Activated CD8-positive, alpha-beta memory T cell treated with anti-CD3 and anti-CD28 coated beads, Interleukin-2, amount 10 ng/mL, durations not matched to agents 7 days and 5 days (primary cell): ENCODE measurements at regions not wholly inside any gene's neighbourhood (a gene's known extent, or its start where the extent isn't known, plus 50 kb on each side); places are given as distances from the start of the nearest gene placed in this dataset.
"Not testable (repeated sequence)": the region's sequence is repeated elsewhere in the genome, so short reads cannot be mapped to it uniquely, and the experiment has no call there.

Source experiments
- ATAC-seq: fragments of 150-1000 bp; cut with Tn5 transposase; one replicate; pipeline ENCODE4 v1.10.0; 2021; ENCODE audit warnings: moderate library complexity
- CTCF ChIA-PET: fragments of 350-600 bp; sonication (Branson Sonifier 250); formaldehyde crosslinking; loops from one replicate; lab custom pipeline; 2021; ENCODE audit warnings: antibody characterized with exemption; lab: Charles Lee
- DNase-seq: peaks from one replicate; pipeline ENCODE4 v3.0.0-alpha.2; 2020
- H3K27ac Mint-ChIP-seq: one replicate; pipeline ENCODE4 v1.8.0; 2021; ENCODE audit warnings: mild to moderate bottlenecking, mixed read lengths
- H3K27me3 Mint-ChIP-seq: one replicate; pipeline ENCODE4 v1.8.0; 2021; ENCODE audit warnings: mixed read lengths
- H3K36me3 Mint-ChIP-seq: one replicate; pipeline ENCODE4 v1.8.0; 2021; ENCODE audit warnings: mild to moderate bottlenecking, mixed read lengths
- H3K4me1 Mint-ChIP-seq: one replicate; pipeline ENCODE4 v1.8.0; 2021; ENCODE audit warnings: mixed read lengths
- H3K4me3 Mint-ChIP-seq: one replicate; pipeline ENCODE4 v1.8.0; 2021; ENCODE audit warnings: mild to moderate bottlenecking, moderate library complexity, mixed read lengths
- H3K9me3 Mint-ChIP-seq: one replicate; pipeline ENCODE4 v1.8.0; 2022; ENCODE audit warnings: low read depth, mixed read lengths

DNA sequence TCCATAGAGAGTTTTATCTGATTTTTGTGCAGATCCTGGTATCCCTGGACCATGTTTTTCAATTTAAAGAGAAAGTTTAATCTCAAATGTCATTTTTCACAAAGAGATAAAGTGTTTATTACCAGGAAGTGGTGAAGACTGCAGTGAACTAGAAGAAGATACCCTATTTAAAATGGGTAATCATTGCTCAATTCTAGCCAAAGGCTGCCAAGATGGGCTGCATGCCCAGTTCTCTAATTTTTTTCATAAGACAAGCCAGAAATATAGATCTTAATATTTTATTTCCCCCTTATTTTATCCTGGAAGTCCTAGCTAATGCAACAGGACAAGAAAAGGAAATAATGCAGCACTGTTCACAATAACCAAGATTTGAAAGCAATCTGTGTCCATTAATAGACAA lies 343.5 kb downstream of the PCNX1 start:
- CTCF ChIA-PET: no interaction called here
- DNase-seq: no peak
- Mint-ChIP-seq H3K9me3 (peaks cover 23% of the 10 kb centered on the region), H3K36me3 (peaks cover 36% of the 10 kb centered on the region), H3K27ac (no peak overlapping the region), H3K27me3 (no peaks in the 10 kb centered on the region), H3K4me1 (peaks cover 34% of the 10 kb centered on the region), H3K4me3 (no peak overlapping the region)
- ATAC-seq: no peak

DNA sequence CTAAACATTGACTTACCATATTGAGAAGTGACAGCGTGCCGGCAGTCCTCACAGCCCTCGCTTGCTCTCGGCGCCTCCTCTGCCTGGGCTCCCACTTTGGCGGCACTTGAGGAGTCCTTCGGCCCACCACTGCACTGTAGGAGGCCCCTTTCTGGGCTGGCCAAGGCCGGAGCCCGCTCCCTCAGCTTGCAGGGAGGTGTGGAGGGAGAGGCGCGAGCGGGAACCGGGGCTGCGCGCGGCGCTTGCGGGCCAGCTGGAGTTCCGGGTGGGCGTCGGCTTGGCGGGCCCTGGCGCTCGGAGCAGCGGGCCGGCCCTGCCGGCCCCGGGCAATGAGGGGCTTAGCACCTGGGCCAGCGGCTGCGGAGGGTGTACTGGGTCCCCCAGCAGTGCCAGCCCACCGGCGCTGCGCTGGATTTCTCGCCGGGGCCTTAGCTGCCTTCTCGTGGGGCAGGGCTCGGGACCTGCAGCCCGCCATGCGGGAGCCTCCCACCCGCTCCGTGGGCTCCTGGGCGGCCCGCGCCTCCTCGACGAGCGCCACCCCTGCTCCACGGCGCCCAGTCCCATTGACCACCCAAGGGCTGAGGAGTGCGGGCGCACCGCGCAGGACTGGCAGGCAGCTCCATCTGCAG lies 346.9 kb downstream of the PCNX1 start:
- peak overlapping the region; percentile 54 for H3K4me3 Mint-ChIP-seq
- peaks cover 24% of the 10 kb centered on the region for H3K9me3 Mint-ChIP-seq
- CTCF ChIA-PET: interaction anchor here (1.3 kb wide), 1 partner anchor 14 kb away, joined by 3 read pairs; no protein-coding TSS in a partner anchor
- ATAC-seq, DNase-seq, H3K27me3 Mint-ChIP-seq: not testable (repeated sequence)
- H3K27ac Mint-ChIP-seq: peak overlapping the region; percentile 61
- peaks cover 12% of the 10 kb centered on the region for H3K4me1 Mint-ChIP-seq
- H3K36me3 Mint-ChIP-seq: peaks cover 24% of the 10 kb centered on the region

DNA sequence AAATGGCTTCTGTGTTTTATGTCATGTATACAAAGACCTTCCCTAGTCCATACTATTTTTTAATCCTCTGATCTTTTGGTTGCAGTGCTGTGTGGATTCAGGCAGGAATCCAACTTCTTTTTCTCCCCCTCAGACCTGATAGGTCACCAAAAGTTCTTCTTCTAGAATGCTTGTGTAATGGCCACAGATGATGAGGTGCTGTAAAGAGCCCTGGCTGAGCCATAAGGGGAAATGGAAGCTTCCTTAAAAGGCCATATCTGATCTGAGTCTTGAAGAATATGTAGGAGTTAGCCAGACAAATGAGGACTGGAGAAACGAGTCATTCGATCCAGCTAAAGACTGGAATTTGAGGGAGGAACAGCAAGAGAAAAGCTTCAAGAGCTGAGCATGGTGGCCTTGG lies 353.9 kb downstream of the PCNX1 start:
- H3K4me1 Mint-ChIP-seq: peaks cover 11% of the 10 kb centered on the region
- DNase-seq: no peak
- CTCF ChIA-PET: no interaction called here
- no peak overlapping the region for H3K27ac Mint-ChIP-seq
- H3K27me3 Mint-ChIP-seq: peaks cover 4% of the 10 kb centered on the region
- H3K4me3 Mint-ChIP-seq: no peak overlapping the region
- ATAC-seq: no peak
- H3K36me3 Mint-ChIP-seq: peaks cover 48% of the 10 kb centered on the region
- peaks cover 27% of the 10 kb centered on the region for H3K9me3 Mint-ChIP-seq

DNA sequence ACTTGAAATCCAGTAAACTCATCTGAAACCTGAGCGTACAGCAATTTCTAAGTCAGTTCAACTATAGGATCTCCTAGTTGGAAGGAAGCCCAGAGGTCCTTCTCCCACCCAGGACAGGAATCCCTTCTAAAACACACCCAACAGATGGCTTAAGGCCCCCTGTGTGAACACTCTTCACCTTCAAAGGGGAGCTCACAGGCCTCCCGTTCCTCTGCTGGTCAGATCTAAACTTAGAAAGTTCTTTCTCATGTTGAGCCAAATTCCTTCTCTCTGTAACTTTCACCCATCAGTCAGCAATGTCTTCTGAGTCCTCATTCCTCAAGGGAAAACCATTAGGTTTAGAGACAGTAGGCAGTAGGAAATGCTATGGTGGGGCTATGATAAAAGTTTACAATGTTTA lies 355.2 kb downstream of the PCNX1 start:
- ATAC-seq (no peak), DNase-seq (no peak)
- CTCF ChIA-PET: no interaction called here
- peaks cover 20% of the 10 kb centered on the region for H3K4me1 Mint-ChIP-seq
- H3K36me3 Mint-ChIP-seq: peaks cover 46% of the 10 kb centered on the region
- H3K27me3 Mint-ChIP-seq: peaks cover 4% of the 10 kb centered on the region
- no peak overlapping the region for H3K27ac Mint-ChIP-seq
- H3K4me3 Mint-ChIP-seq: no peak overlapping the region
- peaks cover 23% of the 10 kb centered on the region for H3K9me3 Mint-ChIP-seq

DNA sequence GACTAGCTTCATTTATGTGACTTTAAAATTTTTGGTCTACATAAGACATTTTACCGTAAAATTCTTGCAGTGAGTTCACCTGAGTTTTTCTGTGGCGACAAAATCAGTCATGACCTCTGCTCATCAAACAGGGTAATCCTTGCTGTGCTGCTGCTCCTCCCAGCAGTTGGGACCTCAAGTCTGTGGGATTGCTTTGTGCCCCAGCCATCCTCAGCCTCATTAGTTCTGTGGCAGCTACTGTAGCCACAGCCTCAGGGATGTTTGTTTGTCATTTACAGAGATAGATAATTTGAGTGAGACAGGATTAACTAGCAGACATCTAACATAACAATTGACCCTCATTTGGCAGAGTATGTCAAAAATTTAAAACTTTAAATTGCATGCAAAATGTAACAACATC lies 357.0 kb downstream of the PCNX1 start:
- H3K4me3 Mint-ChIP-seq: no peak overlapping the region
- CTCF ChIA-PET: interaction anchor here (0.6 to 1.1 kb wide), 2 partner anchors 64 to 162 kb away, joined by 3 read pairs; no protein-coding TSS in a partner anchor
- H3K27me3 Mint-ChIP-seq: peaks cover 4% of the 10 kb centered on the region
- ATAC-seq: no peak
- no peak for DNase-seq
- H3K4me1 Mint-ChIP-seq: peaks cover 31% of the 10 kb centered on the region
- peaks cover 50% of the 10 kb centered on the region for H3K36me3 Mint-ChIP-seq
- no peak overlapping the region for H3K27ac Mint-ChIP-seq
- peaks cover 22% of the 10 kb centered on the region for H3K9me3 Mint-ChIP-seq

DNA sequence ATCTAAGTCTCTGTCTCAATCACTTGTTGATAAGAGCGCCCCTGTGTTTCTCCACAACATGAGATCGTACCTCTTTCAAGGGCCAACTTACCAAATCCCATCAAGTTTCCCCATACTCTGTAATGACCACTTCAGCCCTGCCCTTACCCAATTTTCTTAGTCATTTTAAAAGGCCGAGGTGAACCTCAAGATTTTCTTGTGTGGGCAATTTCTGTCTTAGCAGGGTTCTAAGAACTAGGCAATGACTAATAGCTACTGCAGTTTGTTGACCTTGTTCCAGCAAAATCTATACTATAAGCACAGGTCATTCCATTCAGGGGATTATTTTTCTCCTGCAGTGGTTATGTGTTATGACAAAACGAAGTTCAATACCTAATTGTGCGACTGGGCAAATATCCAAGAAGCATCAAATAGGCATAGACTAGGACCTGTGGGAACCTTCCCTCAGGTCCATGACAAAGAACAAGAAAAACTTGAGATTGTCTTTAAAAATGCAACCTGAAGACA lies 359.8 kb downstream of the PCNX1 start:
- Mint-ChIP-seq H3K27me3 (peaks cover 4% of the 10 kb centered on the region), H3K36me3 (peaks cover 54% of the 10 kb centered on the region), H3K9me3 (peaks cover 14% of the 10 kb centered on the region), H3K27ac (peak overlapping the region; percentile 86), H3K4me3 (peak overlapping the region; percentile 62), H3K4me1 (peaks cover 45% of the 10 kb centered on the region)
- DNase-seq: peak; percentile 66
- CTCF ChIA-PET: interaction anchor here (0.6 to 1.4 kb wide), 3 partner anchors 56 to 181 kb away, joined by 3 read pairs; no protein-coding TSS in a partner anchor
- ATAC-seq: peak; percentile 86

DNA sequence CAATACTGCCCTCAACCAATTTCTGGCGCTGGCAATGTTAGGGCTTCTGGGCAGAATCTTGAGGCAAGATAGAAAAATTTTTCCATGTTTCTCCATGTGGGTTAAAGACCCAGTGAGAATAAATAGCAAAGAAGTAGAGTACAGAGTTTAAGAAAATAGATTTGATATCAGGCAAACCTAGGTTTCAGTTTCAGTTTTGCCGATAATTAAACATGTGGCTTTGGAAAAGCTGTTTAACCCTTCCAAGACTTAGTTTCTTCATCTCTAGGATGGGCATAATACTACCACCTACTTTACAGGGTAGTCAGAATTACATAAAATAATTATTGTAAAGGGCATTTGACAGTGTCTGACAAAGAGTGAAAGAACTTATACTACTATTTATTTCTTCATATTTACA lies 360.4 kb downstream of the PCNX1 start:
- Mint-ChIP-seq H3K36me3 (peaks cover 52% of the 10 kb centered on the region), H3K4me3 (peak overlapping the region; percentile 62), H3K27ac (peak overlapping the region; percentile 86), H3K27me3 (peaks cover 4% of the 10 kb centered on the region), H3K4me1 (peaks cover 45% of the 10 kb centered on the region), H3K9me3 (peaks cover 12% of the 10 kb centered on the region)
- DNase-seq (no peak), ATAC-seq (peak; percentile 28)
- CTCF ChIA-PET: interaction anchor here (0.7 to 1.4 kb wide), 2 partner anchors 55 to 66 kb away, joined by 3 read pairs; no protein-coding TSS in a partner anchor

DNA sequence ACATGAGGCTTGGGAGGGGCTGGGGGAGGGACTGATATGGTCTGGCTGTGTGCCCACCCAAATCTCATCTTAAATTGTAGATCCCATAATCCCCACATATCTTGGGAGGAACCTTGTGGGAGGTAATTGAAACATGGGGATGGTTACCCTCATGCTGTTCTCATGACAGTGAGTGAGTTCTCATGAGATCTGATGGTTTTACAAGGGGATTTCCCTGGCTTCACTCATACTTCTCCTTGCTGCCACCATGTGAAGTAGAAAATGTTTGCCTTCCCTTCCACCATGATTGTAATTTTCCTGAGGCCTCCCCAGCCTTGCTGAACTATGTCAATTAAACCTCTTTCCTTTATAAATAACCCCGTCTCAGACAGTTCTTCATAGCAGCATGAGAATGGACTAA lies 362.9 kb downstream of the PCNX1 start:
- no peak for ATAC-seq
- CTCF ChIA-PET: no interaction called here
- Mint-ChIP-seq H3K27ac (no peak overlapping the region), H3K4me1 (peaks cover 42% of the 10 kb centered on the region), H3K4me3 (no peak overlapping the region), H3K27me3 (peaks cover 1% of the 10 kb centered on the region), H3K36me3 (peaks cover 43% of the 10 kb centered on the region), H3K9me3 (peaks cover 9% of the 10 kb centered on the region)
- no peak for DNase-seq

DNA sequence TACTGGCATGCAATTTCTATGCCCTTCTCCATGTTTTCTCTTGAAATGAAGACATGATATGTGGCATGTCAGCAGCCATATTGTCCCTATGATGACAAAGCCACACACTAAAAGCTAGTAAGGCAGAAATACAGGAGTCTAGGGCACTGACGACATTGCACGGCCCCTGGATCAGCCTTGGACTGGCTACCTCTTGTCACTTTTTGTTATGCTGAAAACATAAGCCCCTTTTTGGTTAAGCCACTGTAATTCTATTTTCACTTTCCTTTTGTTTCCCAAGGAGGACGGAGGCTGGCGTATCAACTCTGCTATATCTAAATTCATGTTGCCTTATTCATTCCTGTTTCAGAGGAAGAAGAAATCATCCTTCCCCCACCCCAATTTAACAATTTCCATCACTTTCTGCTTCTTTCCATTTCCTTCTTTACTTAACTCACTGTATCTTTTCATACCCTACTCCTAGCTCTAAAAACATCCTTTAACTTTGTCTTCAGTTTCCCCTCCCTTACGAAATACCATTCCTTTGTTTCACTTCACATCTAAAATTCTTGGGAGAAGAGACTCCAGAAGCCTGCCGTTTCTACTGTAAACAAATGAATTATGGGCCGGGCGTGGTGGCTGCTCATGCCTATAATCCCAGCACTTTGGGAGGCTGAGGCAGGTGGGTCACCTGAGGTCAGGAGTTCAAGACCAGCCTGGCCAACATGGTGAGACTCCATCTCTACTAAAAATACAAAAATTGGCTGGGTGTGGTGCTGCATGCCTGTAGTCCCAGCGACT lies 364.1 kb downstream of the PCNX1 start:
- no peak for DNase-seq
- Mint-ChIP-seq H3K4me3 (no peak overlapping the region), H3K27ac (no peak overlapping the region), H3K4me1 (peaks cover 34% of the 10 kb centered on the region), H3K27me3 (no peaks in the 10 kb centered on the region), H3K9me3 (peaks cover 11% of the 10 kb centered on the region), H3K36me3 (peaks cover 38% of the 10 kb centered on the region)
- no peak for ATAC-seq
- CTCF ChIA-PET: interaction anchor here (0.7 to 1.2 kb wide), 2 partner anchors 9 to 11 kb away, joined by 3 read pairs; no protein-coding TSS in a partner anchor

DNA sequence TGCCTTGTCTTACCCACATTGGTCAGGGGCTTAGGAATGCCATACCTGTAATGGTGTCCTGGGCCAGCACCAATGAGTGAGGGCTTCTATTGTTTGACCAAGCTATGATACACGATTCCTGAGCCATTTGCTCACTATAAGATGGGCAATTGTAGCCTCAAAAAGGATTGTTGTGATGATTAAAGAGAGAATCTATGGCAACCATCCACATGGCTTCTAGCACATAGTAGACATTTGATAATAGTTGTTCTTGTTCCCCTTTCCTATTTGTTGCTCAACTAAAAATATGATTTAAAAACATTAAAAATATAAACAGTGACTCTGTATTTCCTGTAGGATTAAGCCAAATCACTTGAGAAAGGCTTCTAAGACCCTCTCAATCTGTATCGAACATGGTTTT lies 366.1 kb downstream of the PCNX1 start:
- DNase-seq (no peak), ATAC-seq (no peak)
- CTCF ChIA-PET: no interaction called here
- Mint-ChIP-seq H3K4me1 (peaks cover 19% of the 10 kb centered on the region), H3K9me3 (peaks cover 9% of the 10 kb centered on the region), H3K27me3 (no peaks in the 10 kb centered on the region), H3K4me3 (no peak overlapping the region), H3K27ac (no peak overlapping the region), H3K36me3 (peaks cover 35% of the 10 kb centered on the region)

DNA sequence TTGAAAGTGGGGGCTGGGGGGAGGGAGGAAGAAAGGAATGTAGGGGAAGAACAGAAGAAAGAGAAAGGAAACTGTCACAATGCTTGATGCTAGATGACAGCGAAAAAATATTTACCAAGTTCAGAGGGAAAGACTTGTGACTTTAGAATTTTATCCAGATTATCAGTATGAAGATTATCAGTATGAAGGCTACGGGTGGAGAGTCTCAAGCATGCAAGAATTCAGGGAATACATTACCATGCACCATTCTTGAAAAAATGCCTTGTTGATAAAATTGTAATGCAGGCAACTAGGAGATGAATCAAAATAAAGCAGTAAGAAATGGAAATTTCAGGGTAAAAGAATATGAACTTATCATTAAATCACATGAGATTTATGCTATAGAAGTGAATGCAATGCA lies 376.8 kb downstream of the PCNX1 start:
- no peak overlapping the region for H3K4me3 Mint-ChIP-seq
- peaks cover 4% of the 10 kb centered on the region for H3K27me3 Mint-ChIP-seq
- no peak overlapping the region for H3K27ac Mint-ChIP-seq
- H3K36me3 Mint-ChIP-seq: peaks cover 7% of the 10 kb centered on the region
- H3K9me3 Mint-ChIP-seq: peaks cover 2% of the 10 kb centered on the region
- peaks cover 3% of the 10 kb centered on the region for H3K4me1 Mint-ChIP-seq
- no peak for DNase-seq
- no peak for ATAC-seq
- CTCF ChIA-PET: no interaction called here

DNA sequence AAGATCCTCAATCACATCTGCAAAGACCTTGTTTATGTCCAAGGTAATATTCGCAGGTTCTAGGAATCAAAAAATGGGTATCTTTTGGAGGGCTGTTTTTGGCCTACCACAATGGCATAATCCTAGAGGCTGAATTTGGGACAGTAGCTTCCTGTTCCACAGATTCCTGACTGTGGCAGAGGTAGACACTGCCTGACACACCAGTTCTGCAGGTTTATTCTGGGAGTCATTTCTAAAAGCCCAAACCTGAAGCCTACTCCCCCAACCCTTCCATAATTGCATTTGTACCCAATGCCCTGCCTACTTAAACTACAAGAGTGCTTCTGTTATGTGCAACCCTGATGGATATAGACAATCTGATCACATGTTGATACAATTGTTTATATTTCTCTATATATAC lies 378.9 kb downstream of the PCNX1 start:
- Mint-ChIP-seq H3K27me3 (peaks cover 4% of the 10 kb centered on the region), H3K27ac (no peak overlapping the region), H3K4me3 (no peak overlapping the region), H3K9me3 (peaks cover 4% of the 10 kb centered on the region), H3K36me3 (peaks cover 9% of the 10 kb centered on the region), H3K4me1 (peaks cover 21% of the 10 kb centered on the region)
- DNase-seq (no peak), ATAC-seq (no peak)
- CTCF ChIA-PET: no interaction called here

DNA sequence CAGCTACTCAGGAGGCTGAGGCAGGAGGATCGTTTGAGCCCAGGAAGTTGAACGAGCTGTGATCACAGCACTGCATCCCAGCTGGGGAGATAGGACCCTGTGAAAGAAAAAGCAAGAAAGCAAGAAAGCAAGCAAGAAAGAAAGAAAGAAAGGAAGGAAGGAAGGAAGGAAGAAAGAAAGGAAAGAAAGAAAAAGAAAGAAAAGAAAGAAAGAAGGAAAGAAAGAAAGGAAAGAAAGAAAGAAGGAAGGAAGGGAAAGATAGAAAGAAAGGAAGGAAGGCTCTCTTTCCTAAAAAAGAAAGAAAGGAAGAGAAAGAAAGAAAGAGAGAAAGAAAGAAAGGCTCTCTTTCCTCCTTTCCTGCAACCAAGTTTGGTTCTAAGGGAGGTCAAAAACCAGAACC lies 380.3 kb downstream of the PCNX1 start:
- CTCF ChIA-PET: no interaction called here
- H3K4me1 Mint-ChIP-seq: peaks cover 28% of the 10 kb centered on the region
- peaks cover 9% of the 10 kb centered on the region for H3K36me3 Mint-ChIP-seq
- H3K4me3 Mint-ChIP-seq: no peak overlapping the region
- H3K27me3 Mint-ChIP-seq: peaks cover 4% of the 10 kb centered on the region
- H3K27ac Mint-ChIP-seq: no peak overlapping the region
- H3K9me3 Mint-ChIP-seq: peaks cover 4% of the 10 kb centered on the region
- ATAC-seq (no peak), DNase-seq (no peak)
